H1 (cell line): ENCODE measurements at regions not wholly inside any gene's neighbourhood (a gene's known extent, or its start where the extent isn't known, plus 50 kb on each side); places are given as distances from the start of the nearest gene placed in this dataset.
A peak's percentile ranks its signal among the peaks of the same experiment; 100 is the strongest.

Experiments used
- CTCF ChIA-PET: fragments of 300-600 bp; sonication (Branson Sonifier 250); formaldehyde crosslinking; loops from one replicate; lab custom pipeline; 2021; ENCODE audit not compliant: partially characterized antibody; lab: Charles Lee
- POLR2A ChIA-PET: fragments of 300-600 bp; sonication (Branson Sonifier 250); formaldehyde crosslinking; loops from one replicate; lab custom pipeline; 2021; ENCODE audit warnings: inconsistent platforms; ENCODE audit not compliant: partially characterized antibody; lab: Charles Lee
- DNase-seq, 2 experiments: peaks; one replicate each; pipeline versions ENCODE4 v3.0.0 to v3.0.0-alpha.2; 2010 to 2022; ENCODE audit warnings: low spot score in 2 of 2, low read depth in 1 of 2, mixed read lengths in 1 of 2
- FAIRE-seq: peaks from 2 replicates; lab custom pipeline; 2011; peaks lifted over from hg19 to GRCh38; lab: Jason Lieb, UNC
- H2AFZ ChIP-seq: 2 replicates; pipeline ENCODE4 v1.8.1; 2012; ENCODE audit warnings: low read length, inconsistent platforms
- H2AK5ac ChIP-seq: 2 replicates; pipeline ENCODE4 v1.6.1; 2013; ENCODE audit warnings: low read depth, low read length
- H2BK120ac ChIP-seq: replicated peaks from 2 replicates; pipeline ENCODE3; 2013; ENCODE audit warnings: low read depth, low read length, inconsistent platforms
- H2BK12ac ChIP-seq: 2 replicates; pipeline ENCODE4 v1.6.1; 2013; ENCODE audit warnings: low read depth, low read length
- H2BK15ac ChIP-seq: 2 replicates; pipeline ENCODE4 v1.6.1; 2013; ENCODE audit warnings: low read length
- H2BK20ac ChIP-seq: 2 replicates; pipeline ENCODE4 v1.6.1; 2013; ENCODE audit warnings: low read length
- H2BK5ac ChIP-seq: 2 replicates; pipeline ENCODE4 v1.6.1; 2013; ENCODE audit warnings: low read depth, low read length
- H3K14ac ChIP-seq: 2 replicates; pipeline ENCODE4 v1.6.1; 2013; ENCODE audit warnings: inconsistent platforms; ENCODE audit not compliant: insufficient read length
- H3K18ac ChIP-seq: 2 replicates; pipeline ENCODE4 v1.6.1; 2013; ENCODE audit warnings: low read length; ENCODE audit errors: extremely low read depth
- H3K23ac ChIP-seq: 2 replicates; pipeline ENCODE4 v1.6.1; 2013; ENCODE audit warnings: inconsistent platforms; ENCODE audit not compliant: insufficient read length
- H3K23me2 ChIP-seq: 2 replicates; pipeline ENCODE4 v1.6.1; 2013; ENCODE audit warnings: low read depth, low read length
- H3K27ac ChIP-seq: 2 replicates; pipeline ENCODE4 v1.6.1; 2011; ENCODE audit warnings: low read depth, low read length, inconsistent platforms
- H3K27me3 ChIP-seq, 4 experiments: replicated peaks in 1 of 4; 1 replicate in 1 of 4; 2 replicates in 3 of 4; pipeline versions ENCODE4 v1.6.1 to v1.8.1; 2011 to 2013; ENCODE audit warnings: low read length in 3 of 4, mild to moderate bottlenecking in 3 of 4, inconsistent platforms in 2 of 4, mixed read lengths in 2 of 4, moderate library complexity in 1 of 4; ENCODE audit not compliant: control insufficient read depth in 3 of 4, insufficient read depth in 3 of 4; ENCODE audit errors: extremely low read depth in 1 of 4
- H3K36me3 ChIP-seq, 4 experiments: 2 replicates each; pipeline versions ENCODE4 v1.6.1 to v1.8.1; 2011 to 2013; ENCODE audit warnings: mild to moderate bottlenecking in 4 of 4, low read length in 3 of 4, moderate library complexity in 2 of 4, control low read depth in 1 of 4, inconsistent platforms in 1 of 4; ENCODE audit not compliant: insufficient read depth in 4 of 4, control insufficient read depth in 2 of 4
- H3K4ac ChIP-seq: replicated peaks from 2 replicates; pipeline ENCODE3; 2013; ENCODE audit warnings: low read length, low read depth, mixed read lengths, inconsistent platforms; ENCODE audit not compliant: insufficient read length
- H3K4me1 ChIP-seq, 4 experiments: replicated peaks in 1 of 4; 1 replicate in 1 of 4; 2 replicates in 3 of 4; pipeline versions ENCODE4 v1.6.1 to v1.8.1; 2011 to 2013; ENCODE audit warnings: low read length in 3 of 4, inconsistent platforms in 2 of 4, mixed read lengths in 1 of 4; ENCODE audit not compliant: insufficient read depth in 4 of 4, control insufficient read depth in 3 of 4
- H3K4me2 ChIP-seq, 2 experiments: 2 replicates each; pipeline versions ENCODE4 v1.6.1 to v1.8.1; 2011 to 2013; ENCODE audit warnings: low read depth in 2 of 2, low read length in 2 of 2, control low read depth in 1 of 2, inconsistent platforms in 1 of 2, mild to moderate bottlenecking in 1 of 2; ENCODE audit not compliant: insufficient read depth in 1 of 2
- H3K4me3 ChIP-seq, 4 experiments: fragments of 200-600, 300-600 bp in 1 of 4; sonication (generic), shearing (Covaris generic), sonication (Bioruptor Twin) in 1 of 4; 2 replicates each; pipeline versions ENCODE4 v1.5.1 to v1.8.1; 2011 to 2016; ENCODE audit warnings: low read length in 4 of 4, low read depth in 3 of 4, control low read depth in 2 of 4, inconsistent platforms in 2 of 4, mild to moderate bottlenecking in 2 of 4, mixed read lengths in 1 of 4, moderate library complexity in 1 of 4; ENCODE audit not compliant: insufficient read depth in 2 of 4; ENCODE audit errors: extremely low read depth in 1 of 4
- H3K56ac ChIP-seq: replicated peaks from 2 replicates; pipeline ENCODE3; 2013; ENCODE audit warnings: low read depth, mild to moderate bottlenecking, mixed read lengths, low read length, inconsistent platforms; ENCODE audit not compliant: insufficient read length
- H3K79me1 ChIP-seq: 2 replicates; pipeline ENCODE4 v1.6.1; 2013; ENCODE audit warnings: low read depth, low read length, control low read depth
- H3K79me2 ChIP-seq, 2 experiments: 2 replicates each; pipeline versions ENCODE4 v1.6.1 to v1.8.1; 2012 to 2013; ENCODE audit warnings: low read length in 2 of 2, mild to moderate bottlenecking in 2 of 2, inconsistent platforms in 1 of 2; ENCODE audit not compliant: insufficient read depth in 2 of 2, control insufficient read depth in 1 of 2
- H3K9ac ChIP-seq, 4 experiments: replicated peaks in 1 of 4; 1 replicate in 1 of 4; 2 replicates in 3 of 4; pipeline versions ENCODE4 v1.6.1 to v1.8.1; 2011 to 2013; ENCODE audit warnings: low read depth in 3 of 4, low read length in 3 of 4, control low read depth in 2 of 4, mild to moderate bottlenecking in 2 of 4, moderate library complexity in 2 of 4, inconsistent platforms in 1 of 4; ENCODE audit errors: extremely low read depth in 1 of 4
- H3K9me3 ChIP-seq, 2 experiments: 2 replicates each; pipeline versions ENCODE4 v1.6.1 to v1.8.1; 2012 to 2013; ENCODE audit warnings: mild to moderate bottlenecking in 2 of 2, moderate library complexity in 2 of 2, control low read depth in 1 of 2, inconsistent platforms in 1 of 2, low read depth in 1 of 2, low read length in 1 of 2, mixed read lengths in 1 of 2; ENCODE audit not compliant: insufficient read depth in 2 of 2
- H4K20me1 ChIP-seq, 2 experiments: replicated peaks in 1 of 2; 2 replicates each; pipeline versions ENCODE3 to v1.8.1; 2011 to 2013; ENCODE audit warnings: inconsistent platforms in 2 of 2, low read length in 2 of 2, mild to moderate bottlenecking in 1 of 2; ENCODE audit not compliant: insufficient read depth in 2 of 2, control insufficient read depth in 1 of 2
- H4K5ac ChIP-seq: 2 replicates; pipeline ENCODE4 v1.6.1; 2013; ENCODE audit warnings: low read length, low read depth, mixed read lengths, inconsistent platforms; ENCODE audit not compliant: insufficient read length
- H4K8ac ChIP-seq: 2 replicates; pipeline ENCODE4 v1.8.0; 2013; ENCODE audit warnings: mild to moderate bottlenecking, moderate library complexity, low read length, inconsistent platforms; ENCODE audit not compliant: insufficient read depth; ENCODE audit errors: extremely low read depth
- H4K91ac ChIP-seq: replicated peaks from 2 replicates; pipeline ENCODE3; 2013; ENCODE audit warnings: low read length, mixed read lengths, inconsistent platforms; ENCODE audit not compliant: insufficient read length
- ASH2L ChIP-seq: fragments of 200-600, 300-600 bp; sonication (generic); IDR thresholded peaks from one replicate; pipeline ENCODE4 v1.7.1; 2017; ENCODE audit warnings: low read length
- CEBPB ChIP-seq: IDR thresholded peaks from 2 replicates; pipeline ENCODE4 v1.6.1; 2012; ENCODE audit warnings: low read depth, low read length
- CHD2 ChIP-seq: IDR thresholded peaks from 2 replicates; pipeline ENCODE4 v1.6.1; 2012; ENCODE audit warnings: low read length, improper control_type of control experiment
- E2F6 ChIP-seq: IDR thresholded peaks from 2 replicates; pipeline ENCODE4 v1.6.1; 2012; ENCODE audit warnings: inconsistent platforms
- EGR1 ChIP-seq: IDR thresholded peaks from 2 replicates; pipeline ENCODE4 v1.6.1; 2011; ENCODE audit warnings: low read depth, low read length, borderline replicate concordance
- HDAC6 ChIP-seq: IDR thresholded peaks from one replicate; pipeline ENCODE4 v1.7.1; 2012; ENCODE audit warnings: low read depth, mild to moderate bottlenecking, inconsistent platforms, low read length, moderate library complexity
- KDM1A ChIP-seq: fragments of 200-600, 300-600 bp; sonication (generic); IDR thresholded peaks from 2 replicates; pipeline ENCODE4 v1.7.1; 2016; ENCODE audit warnings: mild to moderate bottlenecking, low read length, borderline replicate concordance
- KDM5A ChIP-seq: fragments of 200-600 bp; IDR thresholded peaks from 2 replicates; pipeline ENCODE4 v1.7.1; 2012; ENCODE audit warnings: mild to moderate bottlenecking, low read length, inconsistent platforms, mixed read lengths
- MAX ChIP-seq: IDR thresholded peaks from 2 replicates; pipeline ENCODE4 v1.6.1; 2012; ENCODE audit warnings: inconsistent platforms
- RBBP5 ChIP-seq: IDR thresholded peaks from 2 replicates; pipeline ENCODE4 v1.7.1; 2012; ENCODE audit warnings: low read depth, mild to moderate bottlenecking, inconsistent platforms, low read length, moderate library complexity, borderline replicate concordance
- SRF ChIP-seq: IDR thresholded peaks from 2 replicates; pipeline ENCODE4 v1.6.1; 2011; ENCODE audit warnings: mild to moderate bottlenecking, low read depth, low read length, moderate library complexity
- TAF1 ChIP-seq: IDR thresholded peaks from 2 replicates; pipeline ENCODE4 v1.6.1; 2011; ENCODE audit warnings: mild to moderate bottlenecking, low read depth, low read length
- TBP ChIP-seq: IDR thresholded peaks from 2 replicates; pipeline ENCODE4 v1.6.1; 2011; ENCODE audit warnings: low read depth, low read length, improper control_type of control experiment
- TEAD4 ChIP-seq: IDR thresholded peaks from 2 replicates; pipeline ENCODE4 v1.6.1; 2012; ENCODE audit warnings: low read depth, low read length, inconsistent platforms, mixed read lengths
- WGBS, 2 experiments: shearing (Covaris generic) in 1 of 2; methylation state at CpG; one replicate each; pipeline versions ENCODE4 v1.1.6 to v1.1.7; 2013 to 2015; ENCODE audit warnings: low lambda C conversion rate in 2 of 2, mixed read lengths in 2 of 2, inconsistent platforms in 1 of 2, low coverage in 1 of 2, missing lambda C conversion rate in 1 of 2; ENCODE audit not compliant: insufficient replicate concordance in 2 of 2, insufficient coverage in 1 of 2, insufficient read length in 1 of 2; ENCODE audit errors: extremely low coverage in 1 of 2, missing lambda C conversion rate in 1 of 2; 5-methylcytosine and 5-hydroxymethylcytosine counted together

- H3K4me2 ChIP-seq = no peak overlapping the region
- no peak overlapping the region for H3K18ac ChIP-seq
- H3K79me2 ChIP-seq = no peaks in the 10 kb centered on the region
- H4K8ac ChIP-seq = no peak overlapping the region
- H3K9ac ChIP-seq = no peak overlapping the region
- no peak overlapping the region for H2BK120ac ChIP-seq
- no peak overlapping the region for H4K91ac ChIP-seq
- no peaks in the 10 kb centered on the region; a peak in 1 of 7 replicates for H3K27me3 ChIP-seq
- no peaks in the 10 kb centered on the region for H4K20me1 ChIP-seq
- H2BK15ac ChIP-seq = no peak overlapping the region
- no peak overlapping the region for H3K27ac ChIP-seq
- 81% methylated on average over 4 of the region's 4 CpGs; no CpG with 5 or more reads in 1 of the 2 experiments for WGBS, 2 experiments
- H3K4me3 ChIP-seq = no peak overlapping the region
- H2AFZ ChIP-seq = peak overlapping the region; percentile 92; the same call in 1 of the 2 replicates
- H4K5ac ChIP-seq = no peak overlapping the region
- no peak overlapping the region for H3K14ac ChIP-seq
- no peak overlapping the region for H2AK5ac ChIP-seq
- no peak for FAIRE-seq
- no peaks in the 10 kb centered on the region for H3K79me1 ChIP-seq
- H3K9me3 ChIP-seq = 0 out of 4 replicates have a peak, but pooled peaks cover 0 to 5% of the 10 kb centered on the region in 2 experiments
- POLR2A ChIA-PET = no interaction called here
- no peak overlapping the region for H3K23ac ChIP-seq
- CTCF ChIA-PET = interaction anchor here (0.6 to 1.4 kb wide), 2 partner anchors 113 to 220 kb away, joined by 3 to 4 read pairs; no protein-coding TSS in a partner anchor
- H2BK20ac ChIP-seq = no peak overlapping the region
- H3K56ac ChIP-seq = no peak overlapping the region
- no peaks in the 10 kb centered on the region for H3K36me3 ChIP-seq
- no peak for DNase-seq
- H3K4me1 ChIP-seq = peaks cover 0 to 13% (median 3%) of the 10 kb centered on the region in 4 experiments; a peak in 6 of 7 replicates
- no peak overlapping the region for H2BK5ac ChIP-seq
- no peaks in the 10 kb centered on the region for H3K23me2 ChIP-seq
- H3K4ac ChIP-seq = no peak overlapping the region
- H2BK12ac ChIP-seq = no peak overlapping the region
- TF ChIP-seq MAX (no peak), HDAC6 (no peak), E2F6 (no peak), CHD2 (no peak), TAF1 (no peak), KDM1A (no peak), CEBPB (no peak), SRF (no peak), TEAD4 (no peak), EGR1 (no peak), KDM5A (no peak), ASH2L (no peak), RBBP5 (no peak), TBP (no peak)
Measured at GRCh38 chr5:56607074-56607473, 208.3 kb upstream of the MAP3K1 start.
